Endothelial cell of umbilical vein (primary cell): ENCODE measurements at regions not wholly inside any gene's neighbourhood (a gene's known extent, or its start where the extent isn't known, plus 50 kb on each side); places are given as distances from the start of the nearest gene placed in this dataset.

ENCODE experiments used
- BruUV-seq: library from RNA; stranded (reverse); fragments of 400-500 nt; replicated peaks from 2 replicates; lab custom pipeline; 2021; lab: Mats Ljungman, UMichigan
- CTCF ChIA-PET: fragments of 300-600, 350-600 bp; sonication (Branson Sonifier 250); formaldehyde crosslinking; loops from one replicate; lab custom pipeline; 2021; ENCODE audit warnings: antibody characterized with exemption, inconsistent platforms; lab: Charles Lee
- POLR2A ChIA-PET: fragments of 300-600, 350-600 bp; sonication (Branson Sonifier 250); formaldehyde crosslinking; loops from one replicate; lab custom pipeline; 2021; ENCODE audit warnings: antibody characterized with exemption, inconsistent platforms; lab: Charles Lee
- DNase-seq: peaks from one replicate; pipeline ENCODE4 v3.0.0-alpha.2; 2011; ENCODE audit warnings: low read depth, low spot score
- FAIRE-seq: peaks from 2 replicates; lab custom pipeline; 2011; peaks lifted over from hg19 to GRCh38; lab: Jason Lieb, UNC
- H2AFZ ChIP-seq: 2 replicates; pipeline ENCODE4 v1.6.0; 2012; ENCODE audit warnings: low read depth, low read length, control low read depth, inconsistent platforms
- H3K27ac ChIP-seq: 2 replicates; pipeline ENCODE4 v1.5.1; 2011; ENCODE audit warnings: low read depth, mild to moderate bottlenecking, control low read depth, low read length, moderate library complexity; ENCODE audit not compliant: insufficient read depth
- H3K27me3 ChIP-seq, 2 experiments: 2 replicates each; pipeline versions ENCODE4 v1.6.0 to v1.6.1; 2011; ENCODE audit warnings: low read length in 2 of 2, mixed read lengths in 1 of 2; ENCODE audit not compliant: control insufficient read depth in 2 of 2, insufficient read depth in 2 of 2
- H3K36me3 ChIP-seq, 2 experiments: 2 replicates in 1 of 2; 3 replicates in 1 of 2; pipeline ENCODE4 v1.5.1; 2011; ENCODE audit warnings: low read length in 2 of 2, mild to moderate bottlenecking in 1 of 2, moderate library complexity in 1 of 2; ENCODE audit not compliant: control insufficient read depth in 2 of 2, insufficient read depth in 2 of 2; ENCODE audit errors: extremely low read depth in 1 of 2
- H3K4me1 ChIP-seq: 3 replicates; pipeline ENCODE4 v1.5.1; 2011; ENCODE audit warnings: mild to moderate bottlenecking, low read length; ENCODE audit not compliant: control insufficient read depth, insufficient read depth; ENCODE audit errors: extremely low read depth
- H3K4me2 ChIP-seq: 2 replicates; pipeline ENCODE4 v1.6.1; 2011; ENCODE audit warnings: low read length, control low read depth, mixed read lengths; ENCODE audit not compliant: insufficient read depth
- H3K4me3 ChIP-seq, 3 experiments: fragments of 200-600 bp in 1 of 3; sonication (generic), shearing (Covaris generic) in 1 of 3; replicated peaks in 1 of 3; 2 replicates each; pipeline ENCODE4 v1.5.1; 2011 to 2016; ENCODE audit warnings: control low read depth in 3 of 3, low read length in 3 of 3, mild to moderate bottlenecking in 2 of 3, inconsistent platforms in 1 of 3, low read depth in 1 of 3, moderate library complexity in 1 of 3; ENCODE audit not compliant: insufficient read depth in 1 of 3
- H3K79me2 ChIP-seq: 2 replicates; pipeline ENCODE4 v1.6.0; 2012; ENCODE audit warnings: low read length, inconsistent platforms; ENCODE audit not compliant: control insufficient read depth, insufficient read depth
- H3K9ac ChIP-seq: replicated peaks from 2 replicates; pipeline ENCODE3; 2011; ENCODE audit warnings: low read length, control low read depth; ENCODE audit not compliant: insufficient read depth; ENCODE audit errors: extremely low read depth
- H3K9me1 ChIP-seq: replicated peaks from 3 replicates; pipeline ENCODE4 v1.6.0; 2011; ENCODE audit warnings: mild to moderate bottlenecking, low read length; ENCODE audit not compliant: control insufficient read depth, insufficient read depth; ENCODE audit errors: extremely low read depth
- H3K9me3 ChIP-seq: replicated peaks from 2 replicates; pipeline ENCODE4 v1.5.1; 2012; ENCODE audit warnings: low read length, inconsistent platforms; ENCODE audit not compliant: control insufficient read depth, insufficient read depth
- H4K20me1 ChIP-seq: replicated peaks from 2 replicates; pipeline ENCODE3; 2011; ENCODE audit warnings: mild to moderate bottlenecking, low read length; ENCODE audit not compliant: control insufficient read depth, insufficient read depth; ENCODE audit errors: extremely low read depth
- CTCF ChIP-seq, 2 donors: IDR thresholded peaks; 1 replicate in 1 of 2; 2 replicates in 1 of 2; pipeline ENCODE4 v1.5.1; 2011; ENCODE audit warnings: low read length in 2 of 2, mild to moderate bottlenecking in 2 of 2, moderate library complexity in 2 of 2, control low read depth in 1 of 2, inconsistent platforms in 1 of 2, low read depth in 1 of 2; ENCODE audit not compliant: insufficient read depth in 1 of 2; ENCODE audit errors: extremely low read depth in 1 of 2
- EZH2 ChIP-seq: IDR thresholded peaks from 2 replicates; pipeline ENCODE4 v1.6.1; 2012; ENCODE audit warnings: borderline replicate concordance, low read depth, mild to moderate bottlenecking, moderate library complexity, low read length, inconsistent platforms; ENCODE audit not compliant: severe bottlenecking
- FOS ChIP-seq: IDR thresholded peaks from 2 replicates; pipeline ENCODE4 v1.6.1; 2011; ENCODE audit warnings: mild to moderate bottlenecking, low read length, moderate library complexity, borderline replicate concordance; ENCODE audit not compliant: insufficient read depth
- GATA2 ChIP-seq: IDR thresholded peaks from 2 replicates; pipeline ENCODE4 v1.7.0; 2011; ENCODE audit warnings: low read depth, mild to moderate bottlenecking, moderate library complexity, mixed read lengths, low read length; ENCODE audit not compliant: insufficient read length, insufficient read depth
- JUN ChIP-seq: IDR thresholded peaks from 2 replicates; pipeline ENCODE4 v1.6.1; 2011; ENCODE audit warnings: borderline replicate concordance, low read depth; ENCODE audit not compliant: insufficient read length, insufficient read depth
- MYC ChIP-seq: IDR thresholded peaks from one replicate; pipeline ENCODE4 v1.6.1; 2011; ENCODE audit warnings: mild to moderate bottlenecking, low read depth, low read length
- POLR2A ChIP-seq: IDR thresholded peaks from 2 replicates; pipeline ENCODE4 v1.6.1; 2012; ENCODE audit warnings: low read depth, mild to moderate bottlenecking, control low read depth, low read length
- POLR2AphosphoS5 ChIP-seq: IDR thresholded peaks from 2 replicates; pipeline ENCODE4 v1.6.1; 2012; ENCODE audit warnings: low read depth, mild to moderate bottlenecking, control low read depth, low read length, moderate library complexity; ENCODE audit not compliant: insufficient read depth
- dilution Hi-C: fragments of 300-500 bp; cut with MboI; formaldehyde crosslinking; loops from one replicate; pipeline ENCODE4 v1.15.0; 2019; ENCODE audit warnings: low sequenced_read_pairs; ENCODE audit not compliant: extremely low pct_ligation_motif_present
- intact Hi-C: fragments of 100-400 bp; cut with micrococcal nuclease; formaldehyde crosslinking; loops from one replicate; pipeline ENCODE4 v1.10.0; 2022
- TF ChIP-seq, protein P1 (sequence below): IDR thresholded peaks from 2 replicates; pipeline ENCODE4 v1.6.1; 2011; ENCODE audit not compliant: insufficient read depth, insufficient read length

DNA sequence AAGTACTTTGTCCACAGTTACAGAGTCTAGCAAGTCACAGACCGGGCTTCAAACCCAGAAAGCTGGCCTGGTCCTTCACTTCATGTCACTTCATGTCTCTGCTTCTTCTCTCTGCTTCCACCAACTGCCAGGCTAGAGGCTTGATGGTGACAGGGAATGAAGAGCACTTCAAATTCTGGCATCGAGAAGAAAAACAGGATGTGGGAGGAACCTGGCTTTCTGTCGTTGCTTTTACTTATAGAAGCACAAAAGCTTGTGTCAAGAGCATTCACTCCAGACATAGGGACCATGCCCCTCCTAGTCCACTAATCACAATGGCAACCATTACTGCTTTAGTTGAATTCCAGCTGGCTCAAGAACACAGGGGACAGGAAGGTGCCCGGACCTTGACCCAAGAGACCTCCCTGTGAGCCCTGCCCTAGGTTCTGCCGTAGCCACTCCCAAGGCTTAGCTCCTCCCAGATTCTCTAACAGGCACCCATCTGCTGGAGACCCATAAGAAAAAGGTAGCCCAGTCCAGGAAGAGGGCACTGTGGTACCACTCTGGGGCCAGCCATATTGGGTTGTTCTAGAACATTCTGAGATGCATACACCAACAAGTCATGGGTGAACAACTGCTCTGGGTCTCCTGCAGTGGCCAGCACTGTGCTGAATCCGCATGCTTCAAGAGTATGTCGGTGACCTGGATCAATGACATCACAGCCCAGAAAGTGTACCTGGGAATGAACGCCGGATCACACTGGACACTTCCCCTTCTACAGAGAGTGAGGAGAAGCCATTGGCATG is 181.8 kb downstream of the C16orf95 start:
- Histone ChIP-seq H4K20me1 (no peaks in the 10 kb centered on the region), H3K4me3 (no peak overlapping the region), H2AFZ (no peak overlapping the region), H3K36me3 (no peaks in the 10 kb centered on the region), H3K9me1 (no peaks in the 10 kb centered on the region), H3K9ac (no peak overlapping the region), H3K27ac (no peak overlapping the region), H3K79me2 (no peaks in the 10 kb centered on the region), H3K9me3 (no peaks in the 10 kb centered on the region), H3K4me2 (no peak overlapping the region), H3K27me3 (peaks cover 1 to 2% of the 10 kb centered on the region in 2 experiments), H3K4me1 (no peaks in the 10 kb centered on the region)
- TF ChIP-seq, protein P1, sequence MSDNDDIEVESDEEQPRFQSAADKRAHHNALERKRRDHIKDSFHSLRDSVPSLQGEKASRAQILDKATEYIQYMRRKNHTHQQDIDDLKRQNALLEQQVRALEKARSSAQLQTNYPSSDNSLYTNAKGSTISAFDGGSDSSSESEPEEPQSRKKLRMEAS, result no peak
- TF ChIP-seq MYC (no peak), EZH2 (no peak), POLR2AphosphoS5 (no peak), POLR2A (no peak), CTCF (IDR thresholded peaks at IDR 0.05; ENCODE audit: extremely low read depth in 1 of 2, insufficient read depth in 1 of 2, low read depth in 1 of 2, low read length in 2 of 2) (no peak), FOS (no peak), JUN (no peak), GATA2 (no peak)
- intact Hi-C loops (no loop called here), dilution Hi-C loops (no loop called here)
- BruUV-seq, result no TSS peak
- ChIA-PET POLR2A (no interaction called here), CTCF (interaction anchor here (0.9 to 2.2 kb wide), 2 partner anchors 10 to 68 kb away, joined by 4 to 5 read pairs; no protein-coding TSS in a partner anchor)
- FAIRE-seq, result no peak
- peak; percentile 12 for DNase-seq
